ENCODE measurements at regions not wholly inside any gene's neighbourhood (a gene's known extent, or its start where the extent isn't known, plus 50 kb on each side); places are given as distances from the start of the nearest gene placed in this dataset.

DNA sequence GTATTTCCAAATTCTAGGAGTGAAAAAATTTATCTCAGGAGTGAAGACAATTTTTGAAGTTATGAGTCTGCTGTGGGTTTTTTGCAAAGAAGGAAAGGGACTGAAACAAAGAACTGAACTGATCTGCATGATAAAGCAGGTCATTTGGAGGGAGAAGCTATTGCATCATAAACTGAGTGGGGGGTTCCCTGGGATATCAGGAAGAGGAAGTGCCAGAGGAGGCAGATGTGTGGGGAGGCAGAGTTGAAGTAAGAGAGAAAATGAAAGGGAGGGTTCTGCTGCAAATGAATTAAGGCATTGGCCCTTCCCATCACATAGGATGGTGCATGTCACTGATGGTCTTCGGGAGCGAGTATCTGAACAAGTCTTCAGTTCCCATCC lies 379.2 kb downstream of the VPS13C start:
- no peak for DNase-seq

DNA sequence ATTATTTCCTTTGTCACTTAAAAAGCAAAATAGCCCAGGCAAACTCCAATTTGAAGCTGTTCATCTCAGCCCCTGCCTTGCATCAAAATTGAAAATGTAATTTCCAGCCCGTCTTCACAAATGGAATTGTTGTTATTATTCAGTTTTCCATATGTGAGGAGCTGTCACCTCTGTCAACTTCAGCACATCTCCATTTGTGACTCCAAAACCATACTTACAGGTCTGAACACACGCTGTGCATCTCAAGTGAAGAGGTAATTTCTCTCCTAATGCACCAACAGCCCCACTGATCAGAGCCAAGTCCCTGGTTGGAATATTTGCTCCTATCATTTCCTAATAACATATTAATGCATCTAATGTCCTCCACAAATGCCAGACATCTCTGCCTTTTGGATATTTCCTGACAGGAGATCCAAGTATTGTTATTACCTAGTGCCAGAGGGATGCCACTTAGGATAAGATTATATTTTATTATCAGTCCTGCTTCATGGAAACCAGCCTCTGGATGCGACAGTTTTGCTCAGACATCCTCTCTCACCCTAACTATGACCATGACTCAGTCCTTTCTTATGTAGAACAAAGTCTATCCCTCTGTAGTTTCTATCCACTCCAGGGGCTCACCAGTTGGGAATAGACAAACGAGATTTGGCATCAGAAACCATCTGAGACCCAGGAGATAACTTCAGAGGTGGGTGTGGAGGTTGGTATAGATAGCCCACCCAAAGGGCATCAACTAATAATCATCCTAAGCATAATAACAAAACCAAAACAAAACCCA lies 379.8 kb downstream of the VPS13C start:
- DNase-seq, result no peak

DNA sequence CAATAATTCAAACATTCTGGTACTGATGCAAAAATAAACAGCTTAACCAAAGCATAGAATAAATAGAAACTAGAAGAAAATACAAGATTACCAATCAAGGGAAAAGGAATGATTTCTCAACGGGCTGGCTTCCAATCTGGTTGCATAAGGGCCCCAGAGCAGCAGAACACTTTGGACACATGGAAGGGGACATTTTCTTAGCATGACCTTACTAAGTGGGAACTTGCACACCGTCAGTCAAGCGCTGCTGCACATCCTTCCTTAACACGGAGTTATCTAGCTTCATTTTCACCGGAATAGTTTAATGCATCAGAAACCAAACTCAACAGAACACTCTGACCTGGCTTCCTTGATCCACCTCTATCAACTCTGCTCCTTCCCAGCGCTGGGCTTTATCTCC lies 388.5 kb downstream of the VPS13C start:
- DNase-seq, result no peak

DNA sequence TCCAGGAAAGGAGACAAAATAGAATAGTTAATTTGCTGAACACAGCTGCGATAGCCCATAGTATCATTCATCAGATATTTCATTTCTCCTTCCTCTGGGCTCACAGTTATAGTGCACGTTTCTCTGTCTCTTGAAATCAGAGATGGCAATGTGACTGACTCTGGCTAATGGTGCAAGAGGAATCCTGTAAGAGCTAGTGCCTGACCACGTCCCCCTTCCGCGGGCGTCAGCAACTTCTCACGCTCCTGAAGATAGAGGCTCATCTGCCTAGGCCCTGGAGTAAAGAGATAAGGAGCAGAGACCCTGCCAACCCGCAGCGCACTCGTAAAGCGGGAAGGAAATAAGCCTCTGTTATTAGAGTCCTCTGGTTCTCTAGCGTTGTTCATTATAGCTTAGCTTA lies 391.8 kb downstream of the VPS13C start:
- DNase-seq, result no peak

DNA sequence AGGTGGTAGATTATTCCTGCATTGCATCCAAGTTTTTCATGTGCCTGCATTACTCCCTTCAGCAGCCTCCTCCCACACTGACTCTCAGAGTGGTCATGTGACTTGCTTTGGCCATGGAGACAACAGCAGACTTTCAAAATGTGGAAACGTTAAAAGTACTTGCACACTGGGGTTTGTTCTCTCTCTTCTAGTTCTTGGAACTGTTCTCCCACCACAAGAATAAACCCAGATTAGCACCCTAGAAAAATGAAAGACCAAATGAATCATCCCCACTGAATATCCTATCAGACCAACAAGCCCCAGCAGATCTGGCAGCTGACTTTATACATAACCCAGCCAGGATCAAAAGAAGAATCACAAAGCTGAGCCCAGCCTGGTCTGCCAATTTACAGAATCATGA lies 398.5 kb downstream of the VPS13C start:
- no peak for DNase-seq

DNA sequence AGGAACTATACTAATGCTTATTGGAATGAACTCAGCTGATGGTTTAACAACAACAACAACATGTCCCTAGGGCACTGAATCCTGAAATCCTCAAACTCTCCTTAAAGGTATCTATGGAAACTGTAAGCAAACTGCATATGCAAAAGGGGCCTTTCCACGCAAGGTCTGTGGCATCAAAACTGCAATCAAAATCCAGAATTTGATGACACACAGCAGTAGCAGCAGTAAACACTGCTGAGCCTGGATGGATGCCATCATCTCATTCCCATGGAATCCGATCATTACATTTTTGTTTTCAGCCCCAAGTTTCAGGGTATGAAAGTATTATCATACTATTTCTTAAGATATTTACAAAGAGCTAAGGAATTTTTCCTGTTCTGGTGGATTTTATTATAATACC lies 399.7 kb downstream of the VPS13C start:
- DNase-seq, result no peak

DNA sequence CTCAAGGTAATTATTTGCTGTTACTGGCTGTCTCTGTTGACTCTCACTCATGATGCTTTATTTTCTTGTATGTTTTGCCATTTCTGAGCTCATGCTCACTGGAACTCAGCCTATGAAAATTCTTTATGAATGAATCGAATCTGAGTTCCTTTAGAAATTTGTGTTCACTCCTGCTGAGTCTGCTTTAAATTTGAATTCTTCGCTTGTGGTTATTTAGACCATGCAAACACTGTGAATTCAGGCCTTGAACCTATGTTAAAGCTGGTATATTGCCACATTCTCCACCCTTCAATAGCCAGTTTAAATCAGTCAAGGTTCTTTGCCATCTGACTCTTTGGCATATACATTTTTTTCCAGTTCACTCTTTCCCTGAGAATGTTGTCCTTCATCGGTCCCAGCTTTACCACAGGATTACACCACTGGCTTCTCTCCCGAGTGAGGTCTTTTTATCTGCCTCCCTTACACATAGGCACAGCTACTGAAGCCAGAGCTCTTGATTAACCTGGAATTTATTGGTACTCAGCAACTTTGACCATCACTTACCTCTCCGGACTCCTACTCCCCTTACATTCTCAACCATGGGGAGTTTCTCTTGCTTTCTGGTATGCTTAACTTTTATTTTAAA lies 400.6 kb downstream of the VPS13C start:
- no peak for DNase-seq

DNA sequence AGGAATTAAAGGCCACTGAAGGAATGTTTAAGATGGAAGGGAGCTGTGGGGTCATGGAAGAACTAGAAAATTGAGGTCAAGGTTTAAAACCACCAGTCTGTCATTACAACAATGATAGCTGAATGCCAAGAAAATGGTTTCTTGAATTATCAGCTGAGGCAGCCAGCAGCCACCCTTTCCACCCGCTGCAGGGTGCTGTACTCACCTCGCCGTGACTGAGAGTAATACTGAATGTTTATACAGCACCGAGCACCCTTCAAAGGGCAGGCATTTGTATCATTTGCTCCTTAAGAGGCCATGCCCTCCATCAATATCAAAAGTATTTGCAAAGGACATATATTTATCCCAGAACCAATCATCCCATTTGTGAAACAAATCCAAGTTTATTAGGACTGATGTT lies 402.8 kb downstream of the VPS13C start:
- no peak for DNase-seq

DNA sequence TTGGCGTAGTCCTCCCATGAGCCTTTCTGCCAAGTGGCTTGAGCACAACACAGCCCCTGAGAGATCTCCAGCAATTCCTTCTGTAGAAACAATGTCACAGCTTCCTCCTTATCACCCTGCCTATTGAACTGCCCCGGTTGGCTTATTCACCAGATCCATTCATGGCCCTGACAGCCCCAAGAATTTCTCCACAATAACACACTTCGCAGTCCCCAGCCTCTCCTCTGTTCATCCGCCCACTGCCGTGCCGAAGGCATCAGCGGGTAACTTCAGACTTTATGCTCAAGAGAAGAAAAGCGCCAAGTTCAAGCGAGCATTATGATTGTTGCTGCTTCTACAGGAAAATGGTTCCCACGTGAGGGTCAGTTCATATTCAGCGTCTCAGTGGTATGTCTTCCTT lies 403.9 kb downstream of the VPS13C start:
- no peak for DNase-seq

DNA sequence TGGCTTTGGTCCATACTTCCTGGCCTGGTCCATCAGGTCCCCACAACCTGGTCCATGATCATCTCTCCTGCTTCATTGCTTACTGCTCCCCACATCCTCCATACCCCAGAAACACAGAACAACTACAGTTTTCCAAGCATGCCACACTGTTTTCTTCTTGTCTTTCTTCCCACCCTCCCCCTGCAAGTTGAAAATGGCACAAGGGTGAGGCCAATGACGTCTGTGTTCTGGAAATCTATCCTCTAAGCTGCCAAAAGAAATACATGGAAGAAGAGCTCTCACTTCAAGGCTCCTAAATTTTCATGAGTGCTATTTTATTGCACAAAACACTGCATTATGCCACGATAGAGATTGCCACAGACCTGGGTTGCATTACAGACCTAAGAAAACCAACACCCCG lies 404.4 kb downstream of the VPS13C start:
- DNase-seq, result no peak

DNA sequence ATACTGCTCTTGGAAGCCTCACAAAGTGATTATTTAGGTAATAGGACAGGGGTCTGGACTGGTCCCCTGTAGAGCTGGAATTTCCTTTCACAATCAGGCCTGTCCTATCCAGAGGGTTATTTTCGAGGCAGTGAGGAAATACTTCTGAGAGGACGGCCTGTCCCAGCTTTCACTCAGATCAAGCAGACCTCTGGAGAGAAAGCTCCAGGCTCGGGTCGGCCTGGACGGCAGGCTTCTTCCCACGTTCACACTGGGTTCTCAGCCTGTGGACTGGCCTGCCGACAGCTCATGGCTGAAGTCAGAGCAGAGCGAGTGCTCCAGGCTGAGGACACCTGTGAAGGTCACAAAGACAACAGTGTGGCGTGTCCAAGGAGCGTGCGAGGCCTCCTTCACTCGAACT lies 405.3 kb downstream of the VPS13C start:
- no peak for DNase-seq

DNA sequence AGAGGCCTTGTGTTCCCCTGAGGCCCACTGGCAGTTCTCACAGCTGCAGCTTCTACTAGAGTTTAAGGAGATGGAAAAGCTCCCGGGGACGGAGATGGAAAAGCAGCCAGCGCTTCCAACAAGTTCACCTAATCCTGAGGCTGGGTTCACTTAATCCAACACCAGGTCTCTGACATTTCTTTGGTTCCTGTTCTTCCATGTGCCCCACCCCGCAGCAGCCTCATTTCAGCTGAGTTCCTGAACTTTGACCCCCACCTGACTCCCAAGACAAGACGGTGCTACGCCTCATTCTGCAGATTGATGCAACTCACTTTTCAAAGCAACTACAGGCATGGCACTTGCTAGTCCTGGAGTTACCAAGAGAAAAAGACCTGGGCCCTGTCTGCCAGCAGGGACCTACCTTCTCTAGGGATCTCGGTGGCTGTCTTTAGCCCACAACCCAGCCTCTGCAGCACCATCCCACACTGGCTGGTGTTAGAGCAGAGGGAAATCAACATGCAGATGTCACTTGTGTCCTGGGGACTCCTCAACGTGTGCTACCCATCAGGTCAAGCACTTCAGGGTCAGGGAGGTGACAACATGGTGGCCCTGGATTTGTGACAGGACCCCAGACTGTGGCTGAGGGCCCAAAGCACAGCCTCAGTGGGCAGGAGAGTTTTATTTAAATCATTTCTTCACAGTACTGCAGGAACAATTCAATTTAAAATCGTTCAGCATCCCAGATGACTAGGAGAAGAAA lies 406.1 kb downstream of the VPS13C start:
- DNase-seq, result no peak

DNA sequence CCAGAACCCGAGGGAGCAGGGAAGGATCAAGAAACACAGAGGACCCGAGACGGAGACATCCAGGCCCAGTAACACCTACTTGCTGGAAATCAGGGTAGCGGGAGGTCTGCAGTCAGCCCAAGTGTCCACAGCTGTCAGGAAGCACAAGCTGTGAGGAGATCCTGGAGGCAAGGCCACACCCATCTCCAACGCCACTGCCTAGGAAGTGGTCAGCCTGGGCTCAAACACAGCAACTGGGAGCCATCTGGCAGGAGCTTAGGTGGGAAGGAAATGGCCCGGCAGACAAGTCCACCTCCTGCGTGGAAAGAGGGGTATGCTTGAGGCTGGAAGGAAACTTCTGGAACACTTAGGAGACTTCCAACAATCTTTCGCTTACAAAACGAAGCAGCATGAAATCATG lies 407.1 kb downstream of the VPS13C start:
- DNase-seq, result no peak

DNA sequence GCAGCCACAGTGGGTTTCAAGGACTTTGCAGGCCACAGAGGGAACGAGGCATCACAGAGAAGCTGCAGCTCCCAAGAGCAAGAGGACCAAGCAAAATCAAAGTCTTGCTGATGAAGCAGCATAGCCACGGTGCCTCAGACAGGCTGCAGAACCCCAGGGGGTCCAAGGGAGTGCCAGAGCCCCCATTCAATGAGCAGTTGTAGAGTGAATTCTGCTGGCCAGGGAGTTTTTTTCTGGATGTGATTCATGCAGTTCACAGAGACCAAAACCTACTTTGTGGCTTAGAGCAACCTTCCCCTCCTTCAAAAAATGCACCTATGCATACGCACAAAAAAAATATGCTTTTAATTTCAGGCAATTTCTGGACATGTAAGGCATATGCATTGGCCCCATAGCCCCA lies 409.0 kb downstream of the VPS13C start:
- no peak for DNase-seq

DNA sequence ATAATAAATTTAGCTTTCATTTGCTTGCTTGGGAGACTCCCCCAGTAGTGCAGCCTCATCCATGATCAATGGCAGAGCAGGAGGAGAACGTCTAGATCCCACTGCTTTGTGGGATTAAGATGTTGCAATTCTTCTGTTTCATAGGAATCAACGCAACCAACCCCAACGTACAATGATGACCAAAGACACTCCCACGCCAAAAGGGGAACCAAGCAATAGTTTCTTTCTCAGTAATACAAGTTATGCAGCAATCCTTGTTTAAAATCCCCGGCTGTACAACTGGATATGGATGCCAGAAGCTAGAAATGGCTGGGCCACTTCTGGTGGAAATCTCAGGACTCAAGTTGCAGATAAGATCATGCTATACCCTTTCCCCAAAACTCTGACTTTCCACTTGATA lies 411.2 kb downstream of the VPS13C start:
- DNase-seq, result no peak

DNA sequence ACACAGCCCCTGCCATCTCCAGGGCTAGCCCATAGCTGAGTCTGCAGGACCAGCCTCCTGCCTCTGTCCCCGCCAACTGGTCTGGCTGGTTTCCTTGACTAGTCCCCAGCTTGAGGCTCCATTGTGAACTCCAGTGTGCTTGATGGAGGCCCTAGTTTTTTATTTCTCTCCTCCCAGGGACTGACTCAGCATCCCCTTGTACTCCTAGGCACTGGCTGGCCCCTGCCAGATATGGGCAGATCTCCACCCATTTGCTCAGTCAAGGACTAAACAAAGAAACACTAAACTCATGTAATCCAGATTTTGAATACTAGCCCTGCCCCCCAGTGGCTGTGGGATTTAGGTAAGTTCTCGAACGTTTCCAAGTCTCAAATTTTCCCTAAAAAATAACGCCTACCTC lies 415.4 kb upstream of the RORA start:
- DNase-seq, result no peak

DNA sequence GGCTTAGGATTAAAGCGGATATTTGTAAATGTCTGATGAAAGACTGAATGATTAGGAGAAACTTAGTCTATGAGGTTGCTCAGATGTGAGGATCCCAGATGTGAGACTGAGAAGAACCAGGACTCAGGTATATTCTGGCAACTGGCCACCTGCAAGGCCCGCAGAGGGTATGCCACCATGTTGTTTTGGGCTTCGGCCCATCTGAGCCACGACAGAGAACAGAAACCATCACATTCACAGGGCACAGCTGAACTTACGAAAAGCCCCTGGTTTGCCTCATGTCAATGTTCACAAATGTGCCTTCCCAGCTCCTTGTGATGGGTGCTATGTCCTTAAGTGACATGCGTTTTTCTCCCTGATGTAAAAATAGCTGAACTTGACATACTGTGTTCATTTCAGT lies 412.5 kb upstream of the RORA start:
- no peak for DNase-seq

DNA sequence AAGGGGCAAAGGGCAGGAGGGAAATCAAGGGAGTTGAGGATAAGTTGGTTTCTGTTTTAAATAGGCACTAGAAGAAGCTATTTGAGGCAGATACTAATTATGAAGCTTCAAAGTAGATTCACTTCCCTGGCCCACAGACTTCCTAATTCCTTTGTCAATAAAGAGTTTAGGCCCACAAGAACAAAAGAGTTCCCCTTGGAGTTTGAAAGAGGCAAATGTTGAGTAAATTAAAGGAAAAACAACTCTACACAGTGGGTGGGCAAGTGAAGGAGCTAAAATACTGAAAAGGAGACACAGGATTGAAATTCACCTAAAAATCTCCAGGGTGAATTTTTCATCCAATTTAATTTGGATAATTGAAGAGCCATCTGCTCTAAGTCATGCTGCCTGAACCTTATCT lies 411.7 kb upstream of the RORA start:
- no peak for DNase-seq

DNA sequence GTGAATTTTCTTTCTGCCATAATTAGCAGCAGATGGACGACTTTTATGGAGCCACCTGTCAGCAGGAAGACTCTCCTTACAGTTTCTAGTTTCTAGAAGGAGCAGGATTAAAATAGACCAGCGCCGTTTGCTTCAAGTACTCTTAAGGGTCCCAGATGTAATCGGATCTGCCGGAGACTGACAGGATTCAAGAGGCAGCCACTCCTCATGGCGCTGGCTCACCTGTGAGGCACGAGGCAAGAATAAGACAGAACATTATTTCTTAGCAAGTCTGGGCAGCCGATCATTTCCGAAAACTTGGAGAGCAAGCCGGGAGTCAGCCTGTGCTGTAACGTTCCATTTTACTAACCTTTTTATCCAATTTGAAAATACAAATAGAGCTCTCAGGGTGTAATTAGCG lies 410.4 kb upstream of the RORA start:
- DNase-seq, result no peak

DNA sequence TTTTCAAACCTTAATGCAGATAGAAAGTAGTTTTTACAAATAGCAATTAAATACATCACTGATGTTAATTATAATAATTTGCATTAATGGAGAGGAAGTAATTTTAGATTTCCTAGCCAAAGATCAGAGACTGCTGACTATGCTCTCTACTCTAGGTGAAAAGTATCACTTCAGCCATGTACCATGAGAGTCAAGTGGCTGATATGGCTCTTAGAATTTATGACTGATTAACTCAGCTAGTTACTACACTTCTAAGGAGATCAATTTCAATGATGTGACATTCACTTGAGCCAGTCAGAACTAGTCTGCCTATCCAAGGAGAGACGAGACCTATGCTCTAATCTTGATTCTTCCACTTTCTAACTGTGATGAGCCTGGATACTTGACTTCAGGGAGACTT lies 405.7 kb upstream of the RORA start:
- no peak for DNase-seq

DNA sequence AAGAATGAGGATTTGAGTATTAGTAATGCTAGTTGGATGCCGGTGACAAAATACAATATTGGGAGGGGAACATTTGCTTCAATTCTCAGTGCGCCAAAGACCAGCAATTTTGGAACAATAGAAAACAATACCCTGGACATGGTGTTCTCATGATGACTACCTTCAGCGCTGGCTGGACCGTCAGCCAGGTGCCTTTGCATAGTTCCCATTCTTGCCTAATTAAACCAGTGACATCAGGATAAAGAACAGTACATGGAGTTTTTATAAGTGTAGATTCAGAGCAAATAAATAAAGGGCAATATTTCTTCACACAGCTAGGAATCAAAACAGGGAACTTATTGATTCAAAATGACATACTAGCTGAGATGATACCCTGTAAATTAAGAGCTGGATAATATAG lies 404.8 kb upstream of the RORA start:
- DNase-seq, result no peak

DNA sequence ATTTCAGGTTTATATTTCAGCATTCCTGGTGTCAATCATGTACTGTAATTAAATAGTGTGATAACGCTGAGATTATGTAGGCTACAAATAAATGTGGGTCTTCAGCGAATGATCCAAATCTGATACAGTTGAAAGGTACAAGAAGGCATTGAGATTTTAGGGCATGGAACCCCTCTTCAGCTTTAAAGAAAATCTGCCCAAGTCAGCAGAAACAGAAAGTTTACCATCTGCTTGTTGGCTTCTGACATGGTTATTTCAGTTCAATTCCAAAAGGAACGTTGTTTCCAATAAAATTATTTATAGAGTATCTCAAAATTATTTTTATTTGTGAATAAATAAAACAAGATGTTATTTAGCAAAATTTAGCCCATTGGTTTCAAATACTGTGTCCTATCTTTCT lies 400.2 kb upstream of the RORA start:
- no peak for DNase-seq

DNA sequence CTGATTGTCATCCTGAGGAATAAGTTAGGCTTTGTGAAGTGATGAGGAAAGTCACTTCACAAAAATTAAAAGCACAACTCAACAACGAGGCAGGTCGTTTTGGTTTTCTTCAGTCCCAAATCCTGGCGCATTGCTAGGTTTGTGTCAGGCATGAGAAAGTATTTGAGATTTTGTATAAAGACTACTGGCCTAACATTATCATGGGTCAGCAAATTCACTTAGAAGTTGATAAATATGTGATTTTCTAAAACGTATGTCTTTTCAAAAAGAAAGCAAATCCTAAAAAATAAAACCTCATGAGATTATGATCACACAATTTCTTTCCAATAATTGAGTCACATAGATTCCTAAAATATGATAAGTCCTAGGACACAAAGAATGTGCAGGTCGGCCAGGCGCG lies 395.8 kb upstream of the RORA start:
- no peak for DNase-seq

DNA sequence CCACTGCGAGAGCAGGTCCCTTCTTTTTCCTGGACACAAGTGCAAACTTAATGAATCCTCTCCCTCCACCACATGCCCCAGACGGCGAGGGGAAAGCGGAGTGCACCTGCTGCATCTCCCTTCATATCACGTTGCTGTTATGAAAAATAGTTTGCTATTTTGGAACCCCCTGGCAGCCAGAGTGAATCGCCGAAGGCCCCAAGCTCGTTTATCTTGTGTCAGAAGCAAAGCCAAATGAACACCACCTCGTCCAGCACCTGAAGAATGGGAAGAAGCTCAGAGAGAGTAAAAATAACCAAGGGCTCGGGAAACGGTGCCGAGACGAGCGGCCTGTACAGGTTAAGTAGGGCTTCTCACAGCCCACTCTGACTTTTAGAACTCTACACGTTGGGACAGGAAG lies 394.6 kb upstream of the RORA start:
- no peak for DNase-seq

DNA sequence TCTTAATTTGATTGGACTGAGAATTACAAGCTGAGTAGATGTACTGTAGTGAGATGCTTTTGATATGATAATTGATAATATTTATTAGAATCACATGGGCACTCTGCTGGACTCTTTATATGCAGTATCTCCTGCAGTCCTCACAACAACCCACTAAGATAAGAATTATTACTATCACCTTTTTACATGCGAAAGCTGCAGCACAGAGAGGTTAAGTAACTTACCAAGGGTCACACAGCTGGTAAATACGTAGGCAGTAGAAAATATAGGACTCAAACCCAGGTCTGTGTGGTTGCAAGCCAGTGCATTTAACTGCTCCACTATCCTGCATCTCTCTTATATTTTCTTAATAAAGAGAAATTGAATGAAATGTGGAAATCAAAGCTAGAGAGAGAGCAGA lies 392.8 kb upstream of the RORA start:
- no peak for DNase-seq

Measured in CD4-positive, alpha-beta T cell treated with Interleukin-12 subunit alpha and Interleukin-12 subunit beta, for 1 hour (primary cell).